GM18517 (cell line): ENCODE measurements at regions not wholly inside any gene's neighbourhood (a gene's known extent, or its start where the extent isn't known, plus 50 kb on each side); places are given as distances from the start of the nearest gene placed in this dataset.
A peak's percentile ranks its signal among the peaks of the same experiment; 100 is the strongest.

Source experiments
- ATAC-seq: cut with Tn5 transposase; IDR thresholded peaks from one replicate; pipeline ENCODE4 v1.9.1; 2021; ENCODE audit warnings: mild to moderate bottlenecking, moderate library complexity; ENCODE audit not compliant: unreplicated experiment

GRCh38 chr3:177524742-177525141, 327.5 kb upstream of the TBL1XR1 start:
- no peak for ATAC-seq

- ATAC-seq, result no peak
Measured at GRCh38 chr3:177525414-177525813, 328.1 kb upstream of the TBL1XR1 start.

- ATAC-seq, result no peak
Measured at GRCh38 chr3:177525987-177526712, 328.9 kb upstream of the TBL1XR1 start.

GRCh38 chr3:177527182-177527581, 329.9 kb upstream of the TBL1XR1 start:
- ATAC-seq, result no peak

GRCh38 chr3:177528306-177529070, 331.2 kb upstream of the TBL1XR1 start:
- no peak for ATAC-seq

- ATAC-seq, result no peak
Measured at GRCh38 chr3:177529071-177529550, 331.8 kb upstream of the TBL1XR1 start.

GRCh38 chr3:177529716-177530335, 332.5 kb upstream of the TBL1XR1 start:
- no peak for ATAC-seq

GRCh38 chr3:177530908-177531307, 333.6 kb upstream of the TBL1XR1 start:
- no peak for ATAC-seq

- no peak for ATAC-seq
Measured at GRCh38 chr3:177536873-177537272, 339.6 kb upstream of the TBL1XR1 start.

GRCh38 chr3:177537612-177538011, 340.3 kb upstream of the TBL1XR1 start:
- no peak for ATAC-seq

GRCh38 chr3:177538048-177538749, 340.9 kb upstream of the TBL1XR1 start:
- ATAC-seq, result no peak

GRCh38 chr3:177538750-177539730, 341.8 kb upstream of the TBL1XR1 start:
- ATAC-seq, result peak; percentile 96

- ATAC-seq, result no peak
Measured at GRCh38 chr3:177541541-177541940, 344.3 kb upstream of the TBL1XR1 start.

- ATAC-seq, result no peak
Measured at GRCh38 chr3:177545964-177546363, 348.7 kb upstream of the TBL1XR1 start.

- no peak for ATAC-seq
Measured at GRCh38 chr3:177547711-177548350, 350.5 kb upstream of the TBL1XR1 start.

GRCh38 chr3:177550667-177551066, 353.4 kb upstream of the TBL1XR1 start:
- ATAC-seq, result no peak

GRCh38 chr3:177551431-177551836, 354.2 kb upstream of the TBL1XR1 start:
- ATAC-seq, result no peak

GRCh38 chr3:177552051-177552450, 354.8 kb upstream of the TBL1XR1 start:
- ATAC-seq, result no peak

GRCh38 chr3:177553012-177553411, 355.7 kb upstream of the TBL1XR1 start:
- ATAC-seq, result no peak
